H9 (cell line): ENCODE measurements at regions not wholly inside any gene's neighbourhood (a gene's known extent, or its start where the extent isn't known, plus 50 kb on each side); places are given as distances from the start of the nearest gene placed in this dataset.

Source experiments
- DNase-seq: peaks from one replicate; pipeline ENCODE4 v3.0.0-alpha.2; 2017
- H2AFZ ChIP-seq: one replicate; pipeline ENCODE4 v1.6.1; 2013; ENCODE audit warnings: mild to moderate bottlenecking, low read length, control low read depth, moderate library complexity
- H2AK5ac ChIP-seq: 2 replicates; pipeline ENCODE4 v1.6.1; 2013; ENCODE audit warnings: low read length, control low read depth, mixed read lengths; ENCODE audit not compliant: insufficient read length
- H2BK120ac ChIP-seq: one replicate; pipeline ENCODE4 v1.6.1; 2013; ENCODE audit warnings: low read depth, mild to moderate bottlenecking, low read length, control low read depth, inconsistent platforms; ENCODE audit not compliant: poor library complexity, severe bottlenecking
- H2BK12ac ChIP-seq: 2 replicates; pipeline ENCODE4 v1.6.1; 2013; ENCODE audit warnings: low read length, control low read depth, mixed read lengths, low read depth; ENCODE audit not compliant: insufficient read length
- H2BK15ac ChIP-seq: 2 replicates; pipeline ENCODE4 v1.6.1; 2013; ENCODE audit warnings: low read depth, low read length, control low read depth
- H2BK20ac ChIP-seq: one replicate; pipeline ENCODE4 v1.6.1; 2013; ENCODE audit warnings: low read depth, mild to moderate bottlenecking, low read length, control low read depth, inconsistent platforms; ENCODE audit not compliant: poor library complexity, severe bottlenecking
- H2BK5ac ChIP-seq: 2 replicates; pipeline ENCODE4 v1.6.1; 2013; ENCODE audit warnings: low read length, control low read depth, mixed read lengths; ENCODE audit not compliant: insufficient read length
- H3K14ac ChIP-seq: 2 replicates; pipeline ENCODE4 v1.6.1; 2013; ENCODE audit warnings: low read length, control low read depth; ENCODE audit not compliant: insufficient read depth
- H3K18ac ChIP-seq: 2 replicates; pipeline ENCODE4 v1.6.1; 2013; ENCODE audit warnings: low read depth, mild to moderate bottlenecking, mixed read lengths, low read length, control low read depth; ENCODE audit not compliant: insufficient read length
- H3K23ac ChIP-seq: 2 replicates; pipeline ENCODE4 v1.6.1; 2013; ENCODE audit warnings: low read length, control low read depth, mixed read lengths, low read depth; ENCODE audit not compliant: insufficient read length
- H3K23me2 ChIP-seq: 2 replicates; pipeline ENCODE4 v1.6.1; 2013; ENCODE audit warnings: low read depth, mild to moderate bottlenecking, mixed read lengths, low read length, control low read depth; ENCODE audit not compliant: insufficient read length, poor library complexity, severe bottlenecking
- H3K27ac ChIP-seq: 2 replicates; pipeline ENCODE4 v1.5.1; 2013; ENCODE audit warnings: low read length, control low read depth, mixed read lengths, low read depth; ENCODE audit not compliant: insufficient read length
- H3K27me3 ChIP-seq: 2 replicates; pipeline ENCODE4 v1.6.1; 2013; ENCODE audit warnings: low read length, control low read depth, inconsistent platforms; ENCODE audit not compliant: insufficient read depth
- H3K4ac ChIP-seq: 2 replicates; pipeline ENCODE4 v1.6.1; 2013; ENCODE audit warnings: low read depth, mild to moderate bottlenecking, control low read depth, inconsistent platforms, low read length, moderate library complexity
- H3K4me1 ChIP-seq: 2 replicates; pipeline ENCODE4 v1.6.1; 2013; ENCODE audit warnings: low read length, control low read depth, inconsistent platforms; ENCODE audit not compliant: insufficient read depth
- H3K4me2 ChIP-seq: 2 replicates; pipeline ENCODE4 v1.6.1; 2013; ENCODE audit warnings: low read length, control low read depth, mixed read lengths; ENCODE audit not compliant: insufficient read length, insufficient read depth
- H3K56ac ChIP-seq: 2 replicates; pipeline ENCODE4 v1.6.1; 2013; ENCODE audit warnings: low read depth, mild to moderate bottlenecking, mixed read lengths, low read length, control low read depth; ENCODE audit not compliant: insufficient read length
- H3K79me1 ChIP-seq: 2 replicates; pipeline ENCODE4 v1.6.1; 2013; ENCODE audit warnings: low read depth, mild to moderate bottlenecking, moderate library complexity, low read length, control low read depth, inconsistent platforms; ENCODE audit not compliant: insufficient read depth, poor library complexity, severe bottlenecking
- H3K79me2 ChIP-seq: 2 replicates; pipeline ENCODE4 v1.6.1; 2013; ENCODE audit warnings: low read length, control low read depth, inconsistent platforms; ENCODE audit not compliant: insufficient read depth
- H3K9ac ChIP-seq: 2 replicates; pipeline ENCODE4 v1.6.1; 2013; ENCODE audit warnings: low read length, control low read depth, mixed read lengths; ENCODE audit not compliant: insufficient read length; ENCODE audit errors: extremely low read depth
- H3K9me3 ChIP-seq: one replicate; pipeline ENCODE4 v1.6.1; 2013; ENCODE audit warnings: low read depth, low read length, inconsistent platforms; ENCODE audit not compliant: control insufficient read depth
- H3T11ph ChIP-seq: one replicate; pipeline ENCODE4 v1.6.1; 2013; ENCODE audit warnings: mild to moderate bottlenecking, low read length, control low read depth, inconsistent platforms
- H4K20me1 ChIP-seq: one replicate; pipeline ENCODE4 v1.6.1; 2013; ENCODE audit not compliant: control insufficient read depth, insufficient read length, insufficient read depth
- H4K5ac ChIP-seq: 2 replicates; pipeline ENCODE4 v1.6.1; 2013; ENCODE audit warnings: low read depth, mild to moderate bottlenecking, mixed read lengths, low read length, control low read depth; ENCODE audit not compliant: insufficient read length
- H4K8ac ChIP-seq: replicated peaks from 2 replicates; pipeline ENCODE4 v1.6.1; 2013; ENCODE audit warnings: low read length, control low read depth, mixed read lengths, low read depth; ENCODE audit not compliant: insufficient read length
- H4K91ac ChIP-seq: 2 replicates; pipeline ENCODE4 v1.6.1; 2013; ENCODE audit warnings: low read depth, mild to moderate bottlenecking, moderate library complexity, mixed read lengths, low read length, control low read depth; ENCODE audit not compliant: insufficient read length
- H3K27ac Mint-ChIP-seq, 3 experiments: 2 replicates in 2 of 3; 3 replicates in 1 of 3; pipeline ENCODE4 v1.8.0; 2020 to 2021; ENCODE audit warnings: mixed read lengths in 3 of 3, mild to moderate bottlenecking in 1 of 3, moderate library complexity in 1 of 3
- H3K27me3 Mint-ChIP-seq: 2 replicates; pipeline ENCODE4 v1.8.0; 2021; ENCODE audit warnings: low read depth, mild to moderate bottlenecking, moderate library complexity, mixed read lengths
- H3K36me3 Mint-ChIP-seq, 3 experiments: 2 replicates in 2 of 3; 3 replicates in 1 of 3; pipeline ENCODE4 v1.8.0; 2020 to 2021; ENCODE audit warnings: low read depth in 3 of 3, mixed read lengths in 3 of 3; ENCODE audit not compliant: insufficient read depth in 1 of 3
- H3K4me1 Mint-ChIP-seq, 2 experiments: 2 replicates each; pipeline ENCODE4 v1.8.0; 2020; ENCODE audit warnings: mixed read lengths in 2 of 2
- H3K4me3 Mint-ChIP-seq, 2 experiments: 2 replicates in 1 of 2; 3 replicates in 1 of 2; pipeline ENCODE4 v1.8.0; 2020 to 2021; ENCODE audit warnings: mild to moderate bottlenecking in 2 of 2, mixed read lengths in 2 of 2, moderate library complexity in 1 of 2
- H3K9me3 Mint-ChIP-seq, 2 experiments: 2 replicates in 1 of 2; 3 replicates in 1 of 2; pipeline ENCODE4 v1.8.0; 2020; ENCODE audit warnings: mild to moderate bottlenecking in 2 of 2, mixed read lengths in 2 of 2, moderate library complexity in 1 of 2
- WGBS: extraction: QIAGEN DNeasy Blood & Tissue Kit; methylation state at CpG from one replicate; pipeline ENCODE4 v1.1.7; 2013; ENCODE audit warnings: missing lambda C conversion rate, low lambda C conversion rate, mixed read lengths; ENCODE audit not compliant: insufficient read length; ENCODE audit errors: extremely low coverage; 5-methylcytosine and 5-hydroxymethylcytosine counted together
- TF ChIP-seq, protein P1 (sequence below): fragments of 200-600 bp; sonication (generic); conservative IDR thresholded peaks from 3 replicates; pipeline ENCODE4 v1.8.0; 2021; ENCODE audit warnings: antibody characterized with exemption, mild to moderate bottlenecking

DNA sequence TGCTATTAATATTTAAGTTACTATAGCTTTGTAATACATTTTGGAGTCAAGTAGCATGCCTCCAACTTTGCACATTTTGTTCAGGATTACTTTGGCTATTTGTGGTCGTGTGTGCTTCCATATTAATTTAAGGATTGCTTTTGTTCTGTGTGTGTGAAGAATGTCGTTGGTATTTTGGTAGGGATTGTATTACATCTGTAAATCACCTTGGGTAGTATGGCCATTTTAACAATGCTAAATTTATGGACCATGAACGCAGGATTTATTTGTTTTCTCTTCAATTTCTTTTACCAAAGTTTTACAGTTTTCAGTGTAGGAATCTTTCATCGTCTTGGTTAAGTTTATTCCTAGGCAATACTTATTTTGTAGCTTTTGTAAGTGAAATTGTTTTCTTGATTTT, 758.0 kb downstream of the FRK start:
- Histone ChIP-seq H3K23ac (no peak overlapping the region), H2BK20ac (no peak overlapping the region), H2AK5ac (no peak overlapping the region), H3T11ph (no peak overlapping the region), H4K8ac (no peak overlapping the region), H3K4ac (no peak overlapping the region), H3K27me3 (no peaks in the 10 kb centered on the region), H3K27ac (no peak overlapping the region), H3K4me1 (no peaks in the 10 kb centered on the region), H2BK15ac (no peak overlapping the region), H2AFZ (no peak overlapping the region), H3K79me1 (no peaks in the 10 kb centered on the region), H4K5ac (no peak overlapping the region), H3K9ac (no peak overlapping the region), H3K9me3 (no peaks in the 10 kb centered on the region), H3K56ac (no peak overlapping the region), H3K4me2 (no peak overlapping the region), H3K23me2 (no peaks in the 10 kb centered on the region), H2BK120ac (no peak overlapping the region), H3K79me2 (no peaks in the 10 kb centered on the region), H2BK5ac (no peak overlapping the region), H4K20me1 (no peaks in the 10 kb centered on the region), H3K14ac (no peak overlapping the region), H4K91ac (no peak overlapping the region), H3K18ac (no peak overlapping the region), H2BK12ac (no peak overlapping the region)
- no CpG with 5 or more reads among the region's 4 CpGs for WGBS
- Mint-ChIP-seq H3K9me3 (peaks cover 3 to 5% of the 10 kb centered on the region in 2 experiments; a peak in 2 of 5 replicates), H3K27me3 (no peaks in the 10 kb centered on the region), H3K4me3 (no peak overlapping the region), H3K4me1 (no peaks in the 10 kb centered on the region), H3K36me3 (peaks cover 0 to 8% (median 0%) of the 10 kb centered on the region in 3 experiments; a peak in 1 of 7 replicates), H3K27ac (no peak overlapping the region)
- TF ChIP-seq, protein P1, sequence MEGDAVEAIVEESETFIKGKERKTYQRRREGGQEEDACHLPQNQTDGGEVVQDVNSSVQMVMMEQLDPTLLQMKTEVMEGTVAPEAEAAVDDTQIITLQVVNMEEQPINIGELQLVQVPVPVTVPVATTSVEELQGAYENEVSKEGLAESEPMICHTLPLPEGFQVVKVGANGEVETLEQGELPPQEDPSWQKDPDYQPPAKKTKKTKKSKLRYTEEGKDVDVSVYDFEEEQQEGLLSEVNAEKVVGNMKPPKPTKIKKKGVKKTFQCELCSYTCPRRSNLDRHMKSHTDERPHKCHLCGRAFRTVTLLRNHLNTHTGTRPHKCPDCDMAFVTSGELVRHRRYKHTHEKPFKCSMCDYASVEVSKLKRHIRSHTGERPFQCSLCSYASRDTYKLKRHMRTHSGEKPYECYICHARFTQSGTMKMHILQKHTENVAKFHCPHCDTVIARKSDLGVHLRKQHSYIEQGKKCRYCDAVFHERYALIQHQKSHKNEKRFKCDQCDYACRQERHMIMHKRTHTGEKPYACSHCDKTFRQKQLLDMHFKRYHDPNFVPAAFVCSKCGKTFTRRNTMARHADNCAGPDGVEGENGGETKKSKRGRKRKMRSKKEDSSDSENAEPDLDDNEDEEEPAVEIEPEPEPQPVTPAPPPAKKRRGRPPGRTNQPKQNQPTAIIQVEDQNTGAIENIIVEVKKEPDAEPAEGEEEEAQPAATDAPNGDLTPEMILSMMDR, result no peak
- no peak for DNase-seq
